Endothelial cell of umbilical vein (primary cell): ENCODE measurements at regions not wholly inside any gene's neighbourhood (a gene's known extent, or its start where the extent isn't known, plus 50 kb on each side); places are given as distances from the start of the nearest gene placed in this dataset.
A peak's percentile ranks its signal among the peaks of the same experiment; 100 is the strongest.

ENCODE experiments used
- BruUV-seq: library from RNA; stranded (reverse); fragments of 400-500 nt; replicated peaks from 2 replicates; lab custom pipeline; 2021; lab: Mats Ljungman, UMichigan
- CTCF ChIA-PET: fragments of 300-600, 350-600 bp; sonication (Branson Sonifier 250); formaldehyde crosslinking; loops from one replicate; lab custom pipeline; 2021; ENCODE audit warnings: antibody characterized with exemption, inconsistent platforms; lab: Charles Lee
- POLR2A ChIA-PET: fragments of 300-600, 350-600 bp; sonication (Branson Sonifier 250); formaldehyde crosslinking; loops from one replicate; lab custom pipeline; 2021; ENCODE audit warnings: antibody characterized with exemption, inconsistent platforms; lab: Charles Lee
- DNase-seq: peaks from one replicate; pipeline ENCODE4 v3.0.0-alpha.2; 2011; ENCODE audit warnings: low read depth, low spot score
- FAIRE-seq: peaks from 2 replicates; lab custom pipeline; 2011; peaks lifted over from hg19 to GRCh38; lab: Jason Lieb, UNC
- H2AFZ ChIP-seq: 2 replicates; pipeline ENCODE4 v1.6.0; 2012; ENCODE audit warnings: low read depth, low read length, control low read depth, inconsistent platforms
- H3K27ac ChIP-seq: 2 replicates; pipeline ENCODE4 v1.5.1; 2011; ENCODE audit warnings: low read depth, mild to moderate bottlenecking, control low read depth, low read length, moderate library complexity; ENCODE audit not compliant: insufficient read depth
- H3K27me3 ChIP-seq, 2 experiments: 2 replicates each; pipeline versions ENCODE4 v1.6.0 to v1.6.1; 2011; ENCODE audit warnings: low read length in 2 of 2, mixed read lengths in 1 of 2; ENCODE audit not compliant: control insufficient read depth in 2 of 2, insufficient read depth in 2 of 2
- H3K36me3 ChIP-seq, 2 experiments: 2 replicates in 1 of 2; 3 replicates in 1 of 2; pipeline ENCODE4 v1.5.1; 2011; ENCODE audit warnings: low read length in 2 of 2, mild to moderate bottlenecking in 1 of 2, moderate library complexity in 1 of 2; ENCODE audit not compliant: control insufficient read depth in 2 of 2, insufficient read depth in 2 of 2; ENCODE audit errors: extremely low read depth in 1 of 2
- H3K4me1 ChIP-seq: 3 replicates; pipeline ENCODE4 v1.5.1; 2011; ENCODE audit warnings: mild to moderate bottlenecking, low read length; ENCODE audit not compliant: control insufficient read depth, insufficient read depth; ENCODE audit errors: extremely low read depth
- H3K4me2 ChIP-seq: 2 replicates; pipeline ENCODE4 v1.6.1; 2011; ENCODE audit warnings: low read length, control low read depth, mixed read lengths; ENCODE audit not compliant: insufficient read depth
- H3K4me3 ChIP-seq, 3 experiments: fragments of 200-600 bp in 1 of 3; sonication (generic), shearing (Covaris generic) in 1 of 3; replicated peaks in 1 of 3; 2 replicates each; pipeline ENCODE4 v1.5.1; 2011 to 2016; ENCODE audit warnings: control low read depth in 3 of 3, low read length in 3 of 3, mild to moderate bottlenecking in 2 of 3, inconsistent platforms in 1 of 3, low read depth in 1 of 3, moderate library complexity in 1 of 3; ENCODE audit not compliant: insufficient read depth in 1 of 3
- H3K79me2 ChIP-seq: 2 replicates; pipeline ENCODE4 v1.6.0; 2012; ENCODE audit warnings: low read length, inconsistent platforms; ENCODE audit not compliant: control insufficient read depth, insufficient read depth
- H3K9ac ChIP-seq: replicated peaks from 2 replicates; pipeline ENCODE3; 2011; ENCODE audit warnings: low read length, control low read depth; ENCODE audit not compliant: insufficient read depth; ENCODE audit errors: extremely low read depth
- H3K9me1 ChIP-seq: replicated peaks from 3 replicates; pipeline ENCODE4 v1.6.0; 2011; ENCODE audit warnings: mild to moderate bottlenecking, low read length; ENCODE audit not compliant: control insufficient read depth, insufficient read depth; ENCODE audit errors: extremely low read depth
- H3K9me3 ChIP-seq: replicated peaks from 2 replicates; pipeline ENCODE4 v1.5.1; 2012; ENCODE audit warnings: low read length, inconsistent platforms; ENCODE audit not compliant: control insufficient read depth, insufficient read depth
- H4K20me1 ChIP-seq: replicated peaks from 2 replicates; pipeline ENCODE3; 2011; ENCODE audit warnings: mild to moderate bottlenecking, low read length; ENCODE audit not compliant: control insufficient read depth, insufficient read depth; ENCODE audit errors: extremely low read depth
- EZH2 ChIP-seq: IDR thresholded peaks from 2 replicates; pipeline ENCODE4 v1.6.1; 2012; ENCODE audit warnings: borderline replicate concordance, low read depth, mild to moderate bottlenecking, moderate library complexity, low read length, inconsistent platforms; ENCODE audit not compliant: severe bottlenecking
- FOS ChIP-seq: IDR thresholded peaks from 2 replicates; pipeline ENCODE4 v1.6.1; 2011; ENCODE audit warnings: mild to moderate bottlenecking, low read length, moderate library complexity, borderline replicate concordance; ENCODE audit not compliant: insufficient read depth
- GATA2 ChIP-seq: IDR thresholded peaks from 2 replicates; pipeline ENCODE4 v1.7.0; 2011; ENCODE audit warnings: low read depth, mild to moderate bottlenecking, moderate library complexity, mixed read lengths, low read length; ENCODE audit not compliant: insufficient read length, insufficient read depth
- JUN ChIP-seq: IDR thresholded peaks from 2 replicates; pipeline ENCODE4 v1.6.1; 2011; ENCODE audit warnings: borderline replicate concordance, low read depth; ENCODE audit not compliant: insufficient read length, insufficient read depth
- MAX ChIP-seq: IDR thresholded peaks from 2 replicates; pipeline ENCODE4 v1.6.1; 2011; ENCODE audit not compliant: insufficient read depth, insufficient read length
- MYC ChIP-seq: IDR thresholded peaks from one replicate; pipeline ENCODE4 v1.6.1; 2011; ENCODE audit warnings: mild to moderate bottlenecking, low read depth, low read length
- POLR2AphosphoS5 ChIP-seq: IDR thresholded peaks from 2 replicates; pipeline ENCODE4 v1.6.1; 2012; ENCODE audit warnings: low read depth, mild to moderate bottlenecking, control low read depth, low read length, moderate library complexity; ENCODE audit not compliant: insufficient read depth
- dilution Hi-C: fragments of 300-500 bp; cut with MboI; formaldehyde crosslinking; loops from one replicate; pipeline ENCODE4 v1.15.0; 2019; ENCODE audit warnings: low sequenced_read_pairs; ENCODE audit not compliant: extremely low pct_ligation_motif_present
- intact Hi-C: fragments of 100-400 bp; cut with micrococcal nuclease; formaldehyde crosslinking; loops from one replicate; pipeline ENCODE4 v1.10.0; 2022
- TF ChIP-seq, protein P1 (sequence below), 2 donors: IDR thresholded peaks; 1 replicate in 1 of 2; 2 replicates in 1 of 2; pipeline ENCODE4 v1.5.1; 2011; ENCODE audit warnings: low read length in 2 of 2, mild to moderate bottlenecking in 2 of 2, moderate library complexity in 2 of 2, control low read depth in 1 of 2, inconsistent platforms in 1 of 2, low read depth in 1 of 2; ENCODE audit not compliant: insufficient read depth in 1 of 2; ENCODE audit errors: extremely low read depth in 1 of 2

- Histone ChIP-seq H3K36me3 (no peaks in the 10 kb centered on the region), H3K4me1 (peaks cover 45% of the 10 kb centered on the region), H4K20me1 (no peaks in the 10 kb centered on the region), H3K9ac (peak overlapping the region; percentile 34), H3K4me3 (peak overlapping the region in 1 of 3 experiments; percentile 30), H3K9me3 (no peaks in the 10 kb centered on the region), H2AFZ (no peak overlapping the region), H3K9me1 (no peaks in the 10 kb centered on the region), H3K79me2 (no peaks in the 10 kb centered on the region), H3K27ac (peak overlapping the region; percentile 87), H3K27me3 (no peaks in the 10 kb centered on the region), H3K4me2 (peak overlapping the region; percentile 66)
- no peak for TF ChIP-seq EZH2
- peak; percentile 42 for TF ChIP-seq FOS
- TF ChIP-seq GATA2: peak; percentile 76
- TF ChIP-seq MAX: no peak
- no peak for TF ChIP-seq JUN
- TF ChIP-seq, protein P1, sequence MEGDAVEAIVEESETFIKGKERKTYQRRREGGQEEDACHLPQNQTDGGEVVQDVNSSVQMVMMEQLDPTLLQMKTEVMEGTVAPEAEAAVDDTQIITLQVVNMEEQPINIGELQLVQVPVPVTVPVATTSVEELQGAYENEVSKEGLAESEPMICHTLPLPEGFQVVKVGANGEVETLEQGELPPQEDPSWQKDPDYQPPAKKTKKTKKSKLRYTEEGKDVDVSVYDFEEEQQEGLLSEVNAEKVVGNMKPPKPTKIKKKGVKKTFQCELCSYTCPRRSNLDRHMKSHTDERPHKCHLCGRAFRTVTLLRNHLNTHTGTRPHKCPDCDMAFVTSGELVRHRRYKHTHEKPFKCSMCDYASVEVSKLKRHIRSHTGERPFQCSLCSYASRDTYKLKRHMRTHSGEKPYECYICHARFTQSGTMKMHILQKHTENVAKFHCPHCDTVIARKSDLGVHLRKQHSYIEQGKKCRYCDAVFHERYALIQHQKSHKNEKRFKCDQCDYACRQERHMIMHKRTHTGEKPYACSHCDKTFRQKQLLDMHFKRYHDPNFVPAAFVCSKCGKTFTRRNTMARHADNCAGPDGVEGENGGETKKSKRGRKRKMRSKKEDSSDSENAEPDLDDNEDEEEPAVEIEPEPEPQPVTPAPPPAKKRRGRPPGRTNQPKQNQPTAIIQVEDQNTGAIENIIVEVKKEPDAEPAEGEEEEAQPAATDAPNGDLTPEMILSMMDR (IDR thresholded peaks at IDR 0.05; ENCODE audit: extremely low read depth in 1 of 2, insufficient read depth in 1 of 2, low read depth in 1 of 2, low read length in 2 of 2): no peak
- TF ChIP-seq MYC: no peak
- TF ChIP-seq POLR2AphosphoS5: peak; percentile 76
- POLR2A ChIA-PET: no interaction called here
- dilution Hi-C loops (no loop called here), intact Hi-C loops (loop anchor here (1.0 to 10.0 kb wide), 5 partner anchors 67 to 690 kb away; partner anchors contain the start of gene TRIM13)
- FAIRE-seq: peak; percentile 90
- peak; percentile 87 for DNase-seq
- CTCF ChIA-PET: no interaction called here
- BruUV-seq: no TSS peak
Measured at GRCh38 chr13:50684366-50684765, 159.1 kb downstream of the DLEU7 start.
